Naive thymus-derived CD4-positive, alpha-beta T cell (primary cell): ENCODE measurements at regions not wholly inside any gene's neighbourhood (a gene's known extent, or its start where the extent isn't known, plus 50 kb on each side); places are given as distances from the start of the nearest gene placed in this dataset.
"Not testable (repeated sequence)": the region's sequence is repeated elsewhere in the genome, so short reads cannot be mapped to it uniquely, and the experiment has no call there.

ENCODE experiments used
- ATAC-seq: fragments of 150-1000 bp; cut with Tn5 transposase; 2 replicates; pipeline ENCODE4 v1.10.0; 2021; ENCODE audit warnings: mild to moderate bottlenecking, moderate library complexity
- CTCF ChIA-PET: fragments of 350-600 bp; sonication (Branson Sonifier 250); formaldehyde crosslinking; loops from one replicate; lab custom pipeline; 2021; ENCODE audit warnings: antibody characterized with exemption; lab: Charles Lee
- POLR2A ChIA-PET: fragments of 350-600 bp; sonication (Branson Sonifier 250); formaldehyde crosslinking; loops from one replicate; lab custom pipeline; 2021; ENCODE audit warnings: antibody characterized with exemption, inconsistent platforms; lab: Charles Lee
- DNase-seq, 9 donors: peaks; one replicate each; pipeline versions ENCODE4 v3.0.0 to v3.0.0-alpha.2; 2020 to 2022; ENCODE audit warnings: mixed read lengths in 1 of 9
- H3K27ac ChIP-seq: one replicate; pipeline ENCODE4 v1.7.0; 2013; ENCODE audit warnings: mild to moderate bottlenecking, low read depth, low read length, moderate library complexity
- H3K27me3 ChIP-seq, 2 donors: one replicate each; pipeline ENCODE4 v1.7.0; 2013; ENCODE audit warnings: low read length in 2 of 2, mild to moderate bottlenecking in 2 of 2, moderate library complexity in 2 of 2; ENCODE audit not compliant: control insufficient read depth in 2 of 2, insufficient read depth in 2 of 2
- H3K36me3 ChIP-seq, 3 experiments: 1 replicate in 2 of 3; 2 replicates in 1 of 3; pipeline ENCODE4 v1.7.0; 2013; ENCODE audit warnings: low read length in 3 of 3, mild to moderate bottlenecking in 3 of 3, moderate library complexity in 1 of 3; ENCODE audit not compliant: insufficient read depth in 3 of 3, control insufficient read depth in 2 of 3
- H3K4me1 ChIP-seq, 2 donors: one replicate each; pipeline ENCODE4 v1.7.0; 2013; ENCODE audit warnings: low read length in 2 of 2, mild to moderate bottlenecking in 2 of 2, moderate library complexity in 1 of 2; ENCODE audit not compliant: control insufficient read depth in 2 of 2, insufficient read depth in 2 of 2
- H3K4me3 ChIP-seq: 2 replicates; pipeline ENCODE4 v1.7.0; 2013; ENCODE audit warnings: mild to moderate bottlenecking, low read length
- H3K9me3 ChIP-seq, 3 experiments: 1 replicate in 2 of 3; 2 replicates in 1 of 3; pipeline ENCODE4 v1.7.0; 2013; ENCODE audit warnings: low read length in 3 of 3; ENCODE audit not compliant: control insufficient read depth in 2 of 3
- H3K27ac Mint-ChIP-seq, 9 donors: one replicate each; pipeline ENCODE4 v1.8.0; 2020 to 2022; ENCODE audit warnings: mixed read lengths in 9 of 9, mild to moderate bottlenecking in 8 of 9, moderate library complexity in 5 of 9, inconsistent platforms in 2 of 9
- H3K27me3 Mint-ChIP-seq, 5 donors: one replicate each; pipeline ENCODE4 v1.8.0; 2021 to 2022; ENCODE audit warnings: mixed read lengths in 5 of 5, mild to moderate bottlenecking in 1 of 5
- H3K36me3 Mint-ChIP-seq, 5 donors: one replicate each; pipeline ENCODE4 v1.8.0; 2020 to 2022; ENCODE audit warnings: mixed read lengths in 5 of 5, mild to moderate bottlenecking in 3 of 5, inconsistent platforms in 1 of 5
- H3K4me1 Mint-ChIP-seq, 7 donors: one replicate each; pipeline ENCODE4 v1.8.0; 2020 to 2022; ENCODE audit warnings: mixed read lengths in 7 of 7, mild to moderate bottlenecking in 3 of 7, inconsistent platforms in 1 of 7
- H3K4me3 Mint-ChIP-seq, 10 donors: one replicate each; pipeline ENCODE4 v1.8.0; 2020 to 2022; ENCODE audit warnings: mild to moderate bottlenecking in 10 of 10, mixed read lengths in 10 of 10, moderate library complexity in 6 of 10, inconsistent platforms in 2 of 10
- H3K9me3 Mint-ChIP-seq, 11 donors: one replicate each; pipeline ENCODE4 v1.8.0; 2020 to 2022; ENCODE audit warnings: mixed read lengths in 11 of 11, mild to moderate bottlenecking in 4 of 11, inconsistent platforms in 1 of 11, moderate library complexity in 1 of 11
- intact Hi-C, 2 donors: fragments of 100-400 bp; cut with micrococcal nuclease; formaldehyde crosslinking; loops; one replicate each; pipeline ENCODE4 v1.15.1; 2023

GRCh38 chr14:21820631-21821030 lies 147.0 kb upstream of the OR4E1 start:
- Histone ChIP-seq H3K36me3 (no peaks in the 10 kb centered on the region), H3K9me3 (peaks cover 0 to 4% (median 0%) of the 10 kb centered on the region in 3 experiments), H3K27me3 (no peaks in the 10 kb centered on the region), H3K4me3 (no peak overlapping the region), H3K4me1 (no peaks in the 10 kb centered on the region), H3K27ac (no peak overlapping the region)
- peaks cover 15 to 20% (median 17%) of the 10 kb centered on the region in 5 donors for H3K27me3 Mint-ChIP-seq
- intact Hi-C loops, result no loop called here
- ATAC-seq, result no peak
- H3K9me3 Mint-ChIP-seq, result peaks cover 4 to 27% (median 13%) of the 10 kb centered on the region in 11 donors
- peaks cover 4 to 7% (median 6%) of the 10 kb centered on the region in 7 donors for H3K4me1 Mint-ChIP-seq
- ChIA-PET POLR2A (no interaction called here), CTCF (interaction anchor here (1.0 kb wide), 1 partner anchor 750 kb away, joined by 3 read pairs; no protein-coding TSS in a partner anchor)
- H3K36me3 Mint-ChIP-seq, result peaks cover 0 to 8% (median 0%) of the 10 kb centered on the region in 5 donors
- no peak for DNase-seq
- H3K4me3 Mint-ChIP-seq, result peak overlapping the region in 1 of 10 donors; percentile 4
- H3K27ac Mint-ChIP-seq, result peak overlapping the region in 2 of 9 donors; percentile 2 to 23

- peaks cover 9 to 17% (median 13%) of the 10 kb centered on the region in 5 donors for H3K27me3 Mint-ChIP-seq
These were observed 146.3 kb upstream of the OR4E1 start for GRCh38 chr14:21819891-21820290.

GRCh38 chr14:21817010-21817409 lies 143.4 kb upstream of the OR4E1 start:
- H3K27ac Mint-ChIP-seq, H3K4me1 Mint-ChIP-seq, ATAC-seq, CTCF ChIA-PET, H3K4me3 ChIP-seq, H3K4me3 Mint-ChIP-seq, DNase-seq, H3K27me3 ChIP-seq, intact Hi-C loops, H3K36me3 ChIP-seq, H3K4me1 ChIP-seq, H3K36me3 Mint-ChIP-seq, H3K9me3 ChIP-seq, POLR2A ChIA-PET, H3K27ac ChIP-seq: not testable (repeated sequence)
- H3K27me3 Mint-ChIP-seq, result peaks cover 6 to 32% (median 18%) of the 10 kb centered on the region in 5 donors
- peaks cover 4 to 34% (median 17%) of the 10 kb centered on the region in 11 donors for H3K9me3 Mint-ChIP-seq

More at GRCh38 chr14:21819891-21820290, 146.3 kb upstream of the OR4E1 start:
- H3K27me3 ChIP-seq, H3K27ac ChIP-seq, H3K4me3 ChIP-seq, POLR2A ChIA-PET, DNase-seq, H3K4me1 Mint-ChIP-seq, H3K9me3 ChIP-seq, H3K4me3 Mint-ChIP-seq, H3K4me1 ChIP-seq, ATAC-seq, H3K27ac Mint-ChIP-seq, H3K36me3 ChIP-seq, H3K36me3 Mint-ChIP-seq, intact Hi-C loops: not testable (repeated sequence)
- peaks cover 4 to 31% (median 14%) of the 10 kb centered on the region in 11 donors for H3K9me3 Mint-ChIP-seq
- CTCF ChIA-PET, result interaction anchor here (1.0 kb wide), 1 partner anchor 750 kb away, joined by 3 read pairs; no protein-coding TSS in a partner anchor

GRCh38 chr14:21807975-21808374 lies 134.4 kb upstream of the OR4E1 start:
- Histone ChIP-seq H3K27me3 (peaks cover 0 to 7% of the 10 kb centered on the region in 2 donors), H3K36me3 (no peaks in the 10 kb centered on the region), H3K4me3 (no peak overlapping the region), H3K27ac (no peak overlapping the region), H3K4me1 (no peaks in the 10 kb centered on the region), H3K9me3 (no peaks in the 10 kb centered on the region)
- H3K27me3 Mint-ChIP-seq, result peaks cover 22 to 27% (median 25%) of the 10 kb centered on the region in 5 donors
- intact Hi-C loops, result no loop called here
- no peaks in the 10 kb centered on the region for H3K4me1 Mint-ChIP-seq
- no peak for DNase-seq
- ChIA-PET CTCF (no interaction called here), POLR2A (no interaction called here)
- H3K36me3 Mint-ChIP-seq, result peaks cover 0 to 6% (median 0%) of the 10 kb centered on the region in 5 donors
- no peak overlapping the region for H3K27ac Mint-ChIP-seq
- ATAC-seq, result no peak
- H3K4me3 Mint-ChIP-seq, result no peak overlapping the region
- H3K9me3 Mint-ChIP-seq, result peaks cover 0 to 9% (median 3%) of the 10 kb centered on the region in 11 donors

GRCh38 chr14:21804981-21805380 lies 131.4 kb upstream of the OR4E1 start:
- Histone ChIP-seq H3K4me3 (no peak overlapping the region), H3K4me1 (no peaks in the 10 kb centered on the region), H3K9me3 (no peaks in the 10 kb centered on the region), H3K36me3 (no peaks in the 10 kb centered on the region), H3K27ac (no peak overlapping the region), H3K27me3 (no peaks in the 10 kb centered on the region)
- Mint-ChIP-seq H3K27me3 (peaks cover 14 to 36% (median 21%) of the 10 kb centered on the region in 5 donors), H3K4me3 (no peak overlapping the region), H3K9me3 (peaks cover 0 to 9% (median 3%) of the 10 kb centered on the region in 11 donors), H3K27ac (no peak overlapping the region), H3K36me3 (peaks cover 0 to 6% (median 0%) of the 10 kb centered on the region in 5 donors), H3K4me1 (no peaks in the 10 kb centered on the region)
- intact Hi-C loops, result no loop called here
- POLR2A ChIA-PET, result no interaction called here
- ATAC-seq (no peak), DNase-seq (no peak)
- CTCF ChIA-PET, result no interaction called here

- CTCF ChIA-PET, result no interaction called here
- peaks cover 0 to 6% (median 0%) of the 10 kb centered on the region in 5 donors for H3K36me3 Mint-ChIP-seq
- POLR2A ChIA-PET, result interaction anchor here (1.3 kb wide), 1 partner anchor 38 kb away, joined by 4 read pairs; no protein-coding TSS in a partner anchor
These were observed 128.8 kb upstream of the OR4E1 start for GRCh38 chr14:21802441-21802840.

More at GRCh38 chr14:21802441-21802840, 128.8 kb upstream of the OR4E1 start:
- H3K4me1 Mint-ChIP-seq, result no peaks in the 10 kb centered on the region
- no peak overlapping the region for H3K4me3 ChIP-seq
- intact Hi-C loops, result no loop called here
- no peak for ATAC-seq
- peaks cover 0 to 32% (median 19%) of the 10 kb centered on the region in 5 donors for H3K27me3 Mint-ChIP-seq
- no peaks in the 10 kb centered on the region for H3K9me3 ChIP-seq
- no peak overlapping the region for H3K27ac ChIP-seq
- H3K4me1 ChIP-seq, result no peaks in the 10 kb centered on the region
- no peak for DNase-seq
- no peaks in the 10 kb centered on the region for H3K36me3 ChIP-seq
- H3K27ac Mint-ChIP-seq, result no peak overlapping the region
- H3K27me3 ChIP-seq, result no peaks in the 10 kb centered on the region
- no peak overlapping the region for H3K4me3 Mint-ChIP-seq
- H3K9me3 Mint-ChIP-seq, result peaks cover 0 to 9% (median 3%) of the 10 kb centered on the region in 11 donors
